ENCODE measurements at regions not wholly inside any gene's neighbourhood (a gene's known extent, or its start where the extent isn't known, plus 50 kb on each side); places are given as distances from the start of the nearest gene placed in this dataset.

- Histone ChIP-seq H3K4me2 (ENCODE audit: low read depth, low read length) (no peak overlapping the region), H2BK15ac (ENCODE audit: low read depth, low read length) (peak overlapping the region; percentile 97), H3K56ac (ENCODE audit: extremely low read depth, insufficient read depth, low read length) (peak overlapping the region; percentile 47; the same call in 1 of the 2 replicates), H2AK5ac (ENCODE audit: low read depth, low read length) (no peak overlapping the region), H3K4ac (ENCODE audit: low read depth, low read length) (peak overlapping the region; percentile 89; the same call in 1 of the 2 replicates), H2BK20ac (ENCODE audit: low read depth, low read length) (peak overlapping the region; percentile 97), H3K9ac (ENCODE audit: low read depth, low read length) (peak overlapping the region; percentile 53; the same call in 1 of the 2 replicates), H2AFZ (replicated peaks; ENCODE audit: low read length, poor library complexity) (no peak overlapping the region), H3K4me1 (ENCODE audit: control insufficient read depth, insufficient read depth, low read length) (peaks cover 5% of the 10 kb centered on the region), H3K18ac (ENCODE audit: low read depth, low read length) (peak overlapping the region; percentile 100), H4K91ac (ENCODE audit: insufficient read depth, low read depth, low read length) (peak overlapping the region; percentile 53; the same call in 1 of the 2 replicates), H2BK5ac (ENCODE audit: low read depth, low read length, poor library complexity, severe bottlenecking) (peak overlapping the region; percentile 100), H4K20me1 (ENCODE audit: insufficient read depth, low read length) (no peaks in the 10 kb centered on the region), H3K9me1 (ENCODE audit: insufficient read depth, low read length) (no peaks in the 10 kb centered on the region), H3K9me3 (ENCODE audit: control insufficient read depth, insufficient read depth, low read length) (no peaks in the 10 kb centered on the region), H3K27me3 (ENCODE audit: control insufficient read depth, insufficient read depth, low read length) (no peaks in the 10 kb centered on the region), H3K23ac (ENCODE audit: low read depth, low read length) (peak overlapping the region; percentile 76; the same call in 1 of the 2 replicates), H4K8ac (ENCODE audit: low read depth in 2 of 2, low read length in 2 of 2) (peak overlapping the region; percentile 80 to 90), H3K36me3 (ENCODE audit: control insufficient read depth, insufficient read depth, low read length) (no peaks in the 10 kb centered on the region), H3K27ac (ENCODE audit: insufficient read depth, low read length) (peak overlapping the region; percentile 88; the same call in 1 of the 2 replicates), H4K5ac (ENCODE audit: low read depth, low read length) (peak overlapping the region; percentile 97), H3K79me1 (ENCODE audit: low read depth in 1 of 2, low read length in 2 of 2) (no peaks in the 10 kb centered on the region), H3K4me3 (ENCODE audit: insufficient read depth, low read depth, low read length) (no peak overlapping the region), H2BK120ac (ENCODE audit: low read depth, low read length) (peak overlapping the region; percentile 96), H3K14ac (replicated peaks; ENCODE audit: low read depth, low read length) (no peak overlapping the region), H2AK9ac (replicated peaks; ENCODE audit: low read depth, low read length, poor library complexity) (no peak overlapping the region)
- POLR2A ChIA-PET (ENCODE audit: unreplicated experiment): no interaction called here
- CTCF ChIA-PET: no interaction called here
- BruUV-seq (replicated peaks): no TSS peak
- dilution Hi-C loops (cut with HindIII; ENCODE audit: low sequenced_read_pairs, unreplicated experiment): no loop called here
- DNase-seq: no peak
- intact Hi-C loops (cut with micrococcal nuclease): no loop called here
- TF ChIP-seq FOS (IDR thresholded peaks at IDR 0.05; ENCODE audit: low read depth, low read length) (no peak), USF2 (IDR thresholded peaks at IDR 0.05; ENCODE audit: low read depth, low read length) (no peak), MAFK (IDR thresholded peaks at IDR 0.05; ENCODE audit: low read depth, low read length) (peak; percentile 90)
- no peak for ATAC-seq (ENCODE audit: low read depth)
- in situ Hi-C loops (cut with MboI; ENCODE audit: low sequenced_read_pairs): no loop called here
Measured at GRCh38 chr1:192104128-192104527, 54.1 kb upstream of the RGS18 start.

All from IMR-90 (cell line).